HUES6 (cell line): ENCODE measurements at regions not wholly inside any gene's neighbourhood (a gene's known extent, or its start where the extent isn't known, plus 50 kb on each side); places are given as distances from the start of the nearest gene placed in this dataset.

Source experiments
- H3K27ac ChIP-seq: 2 replicates; pipeline ENCODE4 v1.7.0; 2013; ENCODE audit warnings: low read depth, mild to moderate bottlenecking, low read length, inconsistent platforms
- H3K27me3 ChIP-seq: 2 replicates; pipeline ENCODE4 v1.6.1; 2013; ENCODE audit warnings: low read length; ENCODE audit not compliant: control insufficient read depth, insufficient read depth
- H3K36me3 ChIP-seq: 2 replicates; pipeline ENCODE4 v1.6.1; 2013; ENCODE audit warnings: low read length; ENCODE audit not compliant: control insufficient read depth, insufficient read depth
- H3K4me1 ChIP-seq: 2 replicates; pipeline ENCODE4 v1.6.1; 2013; ENCODE audit warnings: low read length; ENCODE audit not compliant: control insufficient read depth, insufficient read depth
- H3K4me3 ChIP-seq: 2 replicates; pipeline ENCODE4 v1.5.1; 2013; ENCODE audit warnings: low read depth, low read length
- H3K9ac ChIP-seq: one replicate; pipeline ENCODE4 v1.6.1; 2013; ENCODE audit warnings: mild to moderate bottlenecking, low read length
- H3K9me3 ChIP-seq: 2 replicates; pipeline ENCODE4 v1.6.1; 2013; ENCODE audit warnings: low read depth, low read length; ENCODE audit not compliant: control insufficient read depth, insufficient read depth

- Histone ChIP-seq H3K9me3 (no peaks in the 10 kb centered on the region), H3K9ac (no peak overlapping the region), H3K4me1 (peaks cover 4% of the 10 kb centered on the region; the same call in 1 of the 2 replicates), H3K27me3 (peaks cover 58% of the 10 kb centered on the region), H3K36me3 (no peaks in the 10 kb centered on the region), H3K4me3 (no peak overlapping the region), H3K27ac (no peak overlapping the region)
Measured at GRCh38 chr17:79291391-79291790, 216.8 kb downstream of the ENGASE start.

GRCh38 chr17:79290726-79291125 is 216.1 kb downstream of the ENGASE start:
- H3K36me3 ChIP-seq: no peaks in the 10 kb centered on the region
- no peak overlapping the region for H3K27ac ChIP-seq
- no peaks in the 10 kb centered on the region for H3K9me3 ChIP-seq
- peaks cover 57% of the 10 kb centered on the region for H3K27me3 ChIP-seq
- no peak overlapping the region for H3K9ac ChIP-seq
- H3K4me3 ChIP-seq: no peak overlapping the region
- H3K4me1 ChIP-seq: peaks cover 5% of the 10 kb centered on the region; the same call in 1 of the 2 replicates

GRCh38 chr17:79288950-79289349 is 214.3 kb downstream of the ENGASE start:
- no peaks in the 10 kb centered on the region for H3K9me3 ChIP-seq
- no peaks in the 10 kb centered on the region for H3K36me3 ChIP-seq
- no peak overlapping the region for H3K9ac ChIP-seq
- no peak overlapping the region for H3K27ac ChIP-seq
- peaks cover 5% of the 10 kb centered on the region; the same call in 1 of the 2 replicates for H3K4me1 ChIP-seq
- H3K4me3 ChIP-seq: no peak overlapping the region
- H3K27me3 ChIP-seq: peaks cover 42% of the 10 kb centered on the region

- Histone ChIP-seq H3K27me3 (peaks cover 31% of the 10 kb centered on the region), H3K9me3 (no peaks in the 10 kb centered on the region), H3K36me3 (no peaks in the 10 kb centered on the region), H3K4me1 (peaks cover 5% of the 10 kb centered on the region; the same call in 1 of the 2 replicates), H3K27ac (no peak overlapping the region), H3K9ac (no peak overlapping the region), H3K4me3 (no peak overlapping the region)
Measured at GRCh38 chr17:79286440-79286839, 211.8 kb downstream of the ENGASE start.

- H3K27ac ChIP-seq: no peak overlapping the region
- H3K4me1 ChIP-seq: peaks cover 5% of the 10 kb centered on the region; the same call in 1 of the 2 replicates
- no peak overlapping the region for H3K4me3 ChIP-seq
- peaks cover 27% of the 10 kb centered on the region for H3K27me3 ChIP-seq
- no peaks in the 10 kb centered on the region for H3K36me3 ChIP-seq
- H3K9ac ChIP-seq: no peak overlapping the region
- H3K9me3 ChIP-seq: no peaks in the 10 kb centered on the region
Measured at GRCh38 chr17:79285973-79286372, 211.3 kb downstream of the ENGASE start.

- no peak overlapping the region for H3K4me3 ChIP-seq
- H3K27me3 ChIP-seq: peaks cover 14% of the 10 kb centered on the region
- no peak overlapping the region for H3K9ac ChIP-seq
- no peak overlapping the region for H3K27ac ChIP-seq
- H3K4me1 ChIP-seq: peaks cover 5% of the 10 kb centered on the region; the same call in 1 of the 2 replicates
- H3K36me3 ChIP-seq: no peaks in the 10 kb centered on the region
- H3K9me3 ChIP-seq: no peaks in the 10 kb centered on the region
Measured at GRCh38 chr17:79282294-79282693, 207.7 kb downstream of the ENGASE start.

GRCh38 chr17:79281803-79282202 is 207.2 kb downstream of the ENGASE start:
- no peak overlapping the region for H3K4me3 ChIP-seq
- no peaks in the 10 kb centered on the region for H3K36me3 ChIP-seq
- H3K4me1 ChIP-seq: peaks cover 5% of the 10 kb centered on the region; the same call in 1 of the 2 replicates
- H3K9me3 ChIP-seq: no peaks in the 10 kb centered on the region
- peaks cover 9% of the 10 kb centered on the region for H3K27me3 ChIP-seq
- no peak overlapping the region for H3K9ac ChIP-seq
- H3K27ac ChIP-seq: no peak overlapping the region

GRCh38 chr17:79280866-79281572 is 206.4 kb downstream of the ENGASE start:
- Histone ChIP-seq H3K4me3 (no peak overlapping the region), H3K4me1 (no peaks in the 10 kb centered on the region), H3K27me3 (peaks cover 5% of the 10 kb centered on the region; the same call in 1 of the 2 replicates), H3K9me3 (no peaks in the 10 kb centered on the region), H3K36me3 (no peaks in the 10 kb centered on the region), H3K27ac (no peak overlapping the region), H3K9ac (no peak overlapping the region)

- no peak overlapping the region for H3K4me3 ChIP-seq
- no peaks in the 10 kb centered on the region for H3K9me3 ChIP-seq
- H3K27ac ChIP-seq: no peak overlapping the region
- H3K4me1 ChIP-seq: no peaks in the 10 kb centered on the region
- H3K27me3 ChIP-seq: peaks cover 5% of the 10 kb centered on the region; the same call in 1 of the 2 replicates
- H3K9ac ChIP-seq: no peak overlapping the region
- no peaks in the 10 kb centered on the region for H3K36me3 ChIP-seq
Measured at GRCh38 chr17:79280010-79280409, 205.4 kb downstream of the ENGASE start.

- Histone ChIP-seq H3K9me3 (no peaks in the 10 kb centered on the region), H3K36me3 (no peaks in the 10 kb centered on the region)
Measured at GRCh38 chr17:79279320-79279719, 204.7 kb downstream of the ENGASE start.

GRCh38 chr17:79276821-79277220 is 202.2 kb downstream of the ENGASE start:
- no peaks in the 10 kb centered on the region for H3K36me3 ChIP-seq
- no peaks in the 10 kb centered on the region for H3K4me1 ChIP-seq
- no peak overlapping the region for H3K27ac ChIP-seq
- no peaks in the 10 kb centered on the region for H3K9me3 ChIP-seq
- H3K4me3 ChIP-seq: no peak overlapping the region
- no peak overlapping the region for H3K9ac ChIP-seq
- H3K27me3 ChIP-seq: no peaks in the 10 kb centered on the region

More at GRCh38 chr17:79279320-79279719, 204.7 kb downstream of the ENGASE start:
- H3K4me1 ChIP-seq: no peaks in the 10 kb centered on the region
- H3K4me3 ChIP-seq: no peak overlapping the region
- peaks cover 5% of the 10 kb centered on the region; the same call in 1 of the 2 replicates for H3K27me3 ChIP-seq
- no peak overlapping the region for H3K27ac ChIP-seq
- no peak overlapping the region for H3K9ac ChIP-seq
